ENCODE measurements at regions not wholly inside any gene's neighbourhood (a gene's known extent, or its start where the extent isn't known, plus 50 kb on each side); places are given as distances from the start of the nearest gene placed in this dataset.

DNA sequence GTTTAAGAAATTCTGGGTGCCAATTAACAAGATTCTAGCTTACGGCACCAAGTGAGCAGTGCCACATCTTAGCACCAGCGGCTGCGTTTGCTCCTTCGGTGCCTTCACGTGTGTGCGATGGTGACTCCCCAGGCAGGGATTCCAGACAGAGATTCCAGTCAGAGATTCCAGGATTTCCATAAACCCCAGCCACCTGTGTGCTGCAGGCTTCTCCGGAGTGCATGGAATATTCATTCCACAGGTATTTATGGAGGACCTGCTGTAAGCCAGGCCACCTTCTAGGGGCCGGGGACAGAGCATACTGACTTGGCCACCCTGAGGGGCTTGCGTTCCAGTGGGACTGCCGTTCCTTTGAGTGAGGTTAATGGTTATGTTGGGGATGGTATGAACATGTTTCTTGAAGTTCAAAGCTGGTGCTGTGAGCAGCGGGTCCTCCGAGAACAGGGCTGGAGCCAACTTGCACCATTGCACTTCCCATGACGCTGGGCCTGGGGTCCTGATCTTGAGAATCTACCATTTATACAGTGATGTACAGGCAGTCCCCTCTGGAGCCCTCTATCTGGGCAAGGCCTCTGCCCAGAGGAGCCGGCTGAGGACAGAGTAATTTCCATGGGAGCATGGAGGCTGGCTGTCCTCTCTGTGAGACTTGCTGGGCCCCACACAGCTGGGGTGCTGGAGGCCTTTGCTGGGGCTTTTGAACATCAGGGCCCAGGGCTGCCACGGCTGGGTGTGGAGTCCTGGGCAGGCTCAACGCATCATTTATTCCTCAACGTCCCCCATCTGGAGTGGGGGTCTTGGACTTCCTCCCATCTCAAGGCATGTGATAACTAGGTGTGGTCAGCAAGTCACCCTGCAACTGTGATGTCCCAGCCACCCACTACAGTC is 58.8 kb upstream of the AJAP1 start:
- Histone ChIP-seq H3K36me3 (ENCODE audit: control insufficient read depth in 2 of 3, insufficient read depth in 3 of 3, low read length in 3 of 3) (no peaks in the 10 kb centered on the region), H3K27me3 (ENCODE audit: control insufficient read depth, insufficient read depth, low read length) (no peaks in the 10 kb centered on the region), H3K9me3 (ENCODE audit: control insufficient read depth in 2 of 3, insufficient read depth in 1 of 3, low read length in 3 of 3) (no peaks in the 10 kb centered on the region), H3K27ac (ENCODE audit: low read depth in 2 of 2, low read length in 2 of 2) (no peak overlapping the region), H3K4me1 (ENCODE audit: control insufficient read depth in 2 of 3, insufficient read depth in 2 of 3, low read depth in 1 of 3, low read length in 3 of 3) (peaks cover 0 to 2% (median 0%) of the 10 kb centered on the region in 3 donors), H3K4me3 (ENCODE audit: low read length in 3 of 3) (no peak overlapping the region), H3K9ac (ENCODE audit: low read length in 3 of 3) (no peak overlapping the region)
- DNase-seq (no peak), FAIRE-seq (no peak)
- intact Hi-C loops (cut with DNase I), result no loop called here
- no peak for TF ChIP-seq CTCF (IDR thresholded peaks at IDR 0.05; ENCODE audit: borderline replicate concordance, extremely low read depth, insufficient read depth)

GRCh38 chr1:4596486-4596885 is 57.9 kb upstream of the AJAP1 start:
- Histone ChIP-seq H3K9ac (ENCODE audit: low read length in 3 of 3) (no peak overlapping the region), H3K4me1 (ENCODE audit: control insufficient read depth in 2 of 3, insufficient read depth in 2 of 3, low read depth in 1 of 3, low read length in 3 of 3) (no peaks in the 10 kb centered on the region), H3K4me3 (ENCODE audit: low read length in 3 of 3) (no peak overlapping the region), H3K36me3 (ENCODE audit: control insufficient read depth in 2 of 3, insufficient read depth in 3 of 3, low read length in 3 of 3) (no peaks in the 10 kb centered on the region), H3K27ac (ENCODE audit: low read depth in 2 of 2, low read length in 2 of 2) (no peak overlapping the region), H3K9me3 (ENCODE audit: control insufficient read depth in 2 of 3, insufficient read depth in 1 of 3, low read length in 3 of 3) (no peaks in the 10 kb centered on the region), H3K27me3 (ENCODE audit: control insufficient read depth, insufficient read depth, low read length) (no peaks in the 10 kb centered on the region)
- TF ChIP-seq CTCF (IDR thresholded peaks at IDR 0.05; ENCODE audit: borderline replicate concordance, extremely low read depth, insufficient read depth), result no peak
- intact Hi-C loops (cut with DNase I), result no loop called here
- FAIRE-seq, result no peak
- no peak for DNase-seq

GRCh38 chr1:4597020-4597419 is 57.4 kb upstream of the AJAP1 start:
- FAIRE-seq (no peak), DNase-seq (no peak)
- TF ChIP-seq CTCF (IDR thresholded peaks at IDR 0.05; ENCODE audit: borderline replicate concordance, extremely low read depth, insufficient read depth), result no peak

More at GRCh38 chr1:4597020-4597419, 57.4 kb upstream of the AJAP1 start:
- H3K4me1 ChIP-seq (ENCODE audit: control insufficient read depth in 2 of 3, insufficient read depth in 2 of 3, low read depth in 1 of 3, low read length in 3 of 3), result no peaks in the 10 kb centered on the region
- no peaks in the 10 kb centered on the region for H3K9me3 ChIP-seq (ENCODE audit: control insufficient read depth in 2 of 3, insufficient read depth in 1 of 3, low read length in 3 of 3)
- intact Hi-C loops (cut with DNase I), result no loop called here
- no peak overlapping the region for H3K27ac ChIP-seq (ENCODE audit: low read depth in 2 of 2, low read length in 2 of 2)
- H3K9ac ChIP-seq (ENCODE audit: low read length in 3 of 3), result no peak overlapping the region
- H3K4me3 ChIP-seq (ENCODE audit: low read length in 3 of 3), result no peak overlapping the region
- H3K36me3 ChIP-seq (ENCODE audit: control insufficient read depth in 2 of 3, insufficient read depth in 3 of 3, low read length in 3 of 3), result no peaks in the 10 kb centered on the region
- H3K27me3 ChIP-seq (ENCODE audit: control insufficient read depth, insufficient read depth, low read length), result no peaks in the 10 kb centered on the region

All from kidney (tissue), 13 donors.